Stimulated activated CD8-positive, alpha-beta memory T cell treated with anti-CD3 and anti-CD28 coated beads, Interleukin-7, amount 100 ng/mL, for 24 hours (primary cell): ENCODE measurements at regions not wholly inside any gene's neighbourhood (a gene's known extent, or its start where the extent isn't known, plus 50 kb on each side); places are given as distances from the start of the nearest gene placed in this dataset.

Source experiments
- DNase-seq: peaks from one replicate; pipeline ENCODE4 v3.0.0-alpha.2; 2020; ENCODE audit warnings: low read depth

- no peak for DNase-seq
Observed at GRCh38 chr2:145088756-145089155, 568.8 kb upstream of the ZEB2 start.

- DNase-seq = no peak
Observed at GRCh38 chr2:145086910-145087309, 567.0 kb upstream of the ZEB2 start.

- no peak for DNase-seq
Observed at GRCh38 chr2:145085612-145086011, 565.7 kb upstream of the ZEB2 start.

GRCh38 chr2:145080426-145080825 lies 560.5 kb upstream of the ZEB2 start:
- DNase-seq = no peak

GRCh38 chr2:145079641-145080040 lies 559.7 kb upstream of the ZEB2 start:
- DNase-seq = no peak

GRCh38 chr2:145078923-145079322 lies 559.0 kb upstream of the ZEB2 start:
- no peak for DNase-seq

- no peak for DNase-seq
Observed at GRCh38 chr2:145076085-145076484, 556.2 kb upstream of the ZEB2 start.

- DNase-seq = no peak
Observed at GRCh38 chr2:145075454-145076062, 555.6 kb upstream of the ZEB2 start.

- no peak for DNase-seq
Observed at GRCh38 chr2:145070703-145071102, 550.8 kb upstream of the ZEB2 start.

- DNase-seq = no peak
Observed at GRCh38 chr2:145068509-145068908, 548.6 kb upstream of the ZEB2 start.

- DNase-seq = no peak
Observed at GRCh38 chr2:145067549-145068030, 547.7 kb upstream of the ZEB2 start.

- DNase-seq = no peak
Observed at GRCh38 chr2:145066856-145067548, 547.1 kb upstream of the ZEB2 start.

GRCh38 chr2:145066151-145066661 lies 546.3 kb upstream of the ZEB2 start:
- DNase-seq = no peak

GRCh38 chr2:145065342-145065741 lies 545.4 kb upstream of the ZEB2 start:
- DNase-seq = no peak

GRCh38 chr2:145064511-145064910 lies 544.6 kb upstream of the ZEB2 start:
- no peak for DNase-seq

GRCh38 chr2:145060876-145061275 lies 541.0 kb upstream of the ZEB2 start:
- DNase-seq = no peak

- DNase-seq = no peak
Observed at GRCh38 chr2:145059914-145060313, 540.0 kb upstream of the ZEB2 start.

- DNase-seq = no peak
Observed at GRCh38 chr2:145059343-145059742, 539.4 kb upstream of the ZEB2 start.

- DNase-seq = no peak
Observed at GRCh38 chr2:145058457-145058856, 538.5 kb upstream of the ZEB2 start.

- DNase-seq = no peak
Observed at GRCh38 chr2:145055651-145056050, 535.7 kb upstream of the ZEB2 start.

- no peak for DNase-seq
Observed at GRCh38 chr2:145050134-145050533, 530.2 kb upstream of the ZEB2 start.

GRCh38 chr2:145049475-145049874 lies 529.6 kb upstream of the ZEB2 start:
- no peak for DNase-seq

GRCh38 chr2:145047554-145047953 lies 527.6 kb upstream of the ZEB2 start:
- DNase-seq = no peak

- no peak for DNase-seq
Observed at GRCh38 chr2:145044491-145044890, 524.6 kb upstream of the ZEB2 start.
